K562 (cell line): ENCODE measurements at regions not wholly inside any gene's neighbourhood (a gene's known extent, or its start where the extent isn't known, plus 50 kb on each side); places are given as distances from the start of the nearest gene placed in this dataset.

Experiments used
- ATAC-seq: fragments of 200-7000 bp; cut with Tn5 transposase; 3 replicates; pipeline ENCODE4 v1.9.1; 2020; ENCODE audit warnings: moderate library complexity
- BruUV-seq: library from RNA; stranded (reverse); fragments of 400-500 nt; replicated peaks from 2 replicates; lab custom pipeline; 2021; lab: Mats Ljungman, UMichigan
- CTCF ChIA-PET: fragments of 300-600 bp; formaldehyde crosslinking; extraction: SDS; loops from one replicate; lab custom pipeline; 2021; ENCODE audit warnings: low intra/inter-chr PET ratio; lab: Yijun Ruan, JAX
- POLR2A ChIA-PET: fragments of 300-600, 350-650 bp; sonication (Branson Sonifier 250); formaldehyde crosslinking; extraction: SDS; loops from one replicate; lab custom pipeline; 2021; ENCODE audit warnings: antibody characterized with exemption, inconsistent platforms; lab: Yijun Ruan, JAX
- DNase-seq, 4 experiments: peaks; one replicate each; pipeline versions ENCODE4 v3.0.0 to v3.0.0-alpha.2; 2011 to 2018; ENCODE audit warnings: low spot score in 3 of 4, mixed read lengths in 3 of 4; ENCODE audit errors: extremely low read depth in 1 of 4
- FAIRE-seq: peaks from 2 replicates; lab custom pipeline; 2011; peaks lifted over from hg19 to GRCh38; lab: Jason Lieb, UNC
- H2AFZ ChIP-seq: 2 replicates; pipeline ENCODE4 v1.6.0; 2011; ENCODE audit warnings: low read depth, low read length, control low read depth, inconsistent platforms
- H3K27ac ChIP-seq: fragments of 200-600 bp; 3 replicates; pipeline ENCODE4 v1.8.0; 2011; ENCODE audit warnings: low read depth, mild to moderate bottlenecking, control low read depth, inconsistent platforms, low read length, moderate library complexity, mixed read lengths; ENCODE audit errors: extremely low read depth
- H3K27me3 ChIP-seq, 2 experiments: fragments of 300-600 bp in 1 of 2; 2 replicates in 1 of 2; 3 replicates in 1 of 2; pipeline versions ENCODE4 v1.6.0 to v1.8.0; 2011; ENCODE audit warnings: inconsistent platforms in 2 of 2, low read length in 2 of 2, mild to moderate bottlenecking in 1 of 2, mixed read lengths in 1 of 2, moderate library complexity in 1 of 2; ENCODE audit not compliant: control insufficient read depth in 2 of 2, insufficient read depth in 2 of 2
- H3K36me3 ChIP-seq: fragments of 300-600 bp; 3 replicates; pipeline ENCODE4 v1.8.0; 2011; ENCODE audit warnings: mild to moderate bottlenecking, low read length, inconsistent platforms; ENCODE audit not compliant: control insufficient read depth, insufficient read depth
- H3K4me1 ChIP-seq, 2 experiments: fragments of 200-600 bp in 1 of 2; replicated peaks in 1 of 2; 2 replicates in 1 of 2; 3 replicates in 1 of 2; pipeline versions ENCODE4 v1.5.1 to v1.8.0; 2011; ENCODE audit warnings: inconsistent platforms in 2 of 2, low read length in 2 of 2, mild to moderate bottlenecking in 1 of 2, mixed read lengths in 1 of 2, moderate library complexity in 1 of 2; ENCODE audit not compliant: control insufficient read depth in 2 of 2, insufficient read depth in 2 of 2
- H3K4me2 ChIP-seq: 2 replicates; pipeline ENCODE4 v1.6.1; 2011; ENCODE audit warnings: low read length, control low read depth, inconsistent platforms, mixed read lengths; ENCODE audit not compliant: insufficient read depth
- H3K4me3 ChIP-seq: fragments of 200-600 bp; sonication (generic), shearing (Covaris generic); 2 replicates; pipeline ENCODE4 v1.5.1; 2016; ENCODE audit warnings: control low read depth, inconsistent platforms
- H3K79me2 ChIP-seq: fragments of 200-600 bp; 3 replicates; pipeline ENCODE4 v1.8.0; 2011; ENCODE audit warnings: low read length, inconsistent platforms; ENCODE audit not compliant: control insufficient read depth, insufficient read depth
- H3K9ac ChIP-seq, 2 experiments: 2 replicates each; pipeline versions ENCODE4 v1.6.0 to v1.6.1; 2011; ENCODE audit warnings: low read depth in 2 of 2, low read length in 2 of 2, control low read depth in 1 of 2, inconsistent platforms in 1 of 2, mild to moderate bottlenecking in 1 of 2, mixed read lengths in 1 of 2; ENCODE audit not compliant: insufficient read depth in 1 of 2
- H3K9me1 ChIP-seq: one replicate; pipeline ENCODE4 v1.6.0; 2011; ENCODE audit warnings: inconsistent platforms, mild to moderate bottlenecking, low read length, moderate library complexity; ENCODE audit not compliant: control insufficient read depth, insufficient read depth
- H3K9me3 ChIP-seq: replicated peaks from 2 replicates; pipeline ENCODE4 v1.5.1; 2011; ENCODE audit warnings: low read depth, low read length, inconsistent platforms; ENCODE audit not compliant: control insufficient read depth, insufficient read depth
- H4K20me1 ChIP-seq: replicated peaks from 2 replicates; pipeline ENCODE4 v1.6.1; 2011; ENCODE audit warnings: low read length, inconsistent platforms, mixed read lengths; ENCODE audit not compliant: control insufficient read depth, insufficient read depth
- C11orf30 ChIP-seq: fragments of 450-650 bp; IDR thresholded peaks from 2 replicates; pipeline ENCODE4 v1.6.1; 2016; ENCODE audit warnings: low read depth, mild to moderate bottlenecking
- LARP7 ChIP-seq: fragments of 450-650 bp; IDR thresholded peaks from 2 replicates; pipeline ENCODE4 v1.6.1; 2016
- MAFF ChIP-seq: IDR thresholded peaks from 2 replicates; pipeline ENCODE4 v1.6.1; 2012; ENCODE audit warnings: low read length, improper control_type of control experiment
- MAFG ChIP-seq: fragments of 450-650 bp; conservative IDR thresholded peaks from 2 replicates; pipeline ENCODE4 v1.6.1; 2016; ENCODE audit warnings: missing genetic modification characterization, missing compliant biosample characterization
- MAFK ChIP-seq: IDR thresholded peaks from 2 replicates; pipeline ENCODE4 v1.6.1; 2011; ENCODE audit warnings: low read length, improper control_type of control experiment
- ZNF316 ChIP-seq: fragments of 450-650 bp; IDR thresholded peaks from 2 replicates; pipeline ENCODE4 v1.6.1; 2016
- WGBS: fragments of 100-300 bp; shearing (Covaris generic); methylation state at CpG from one replicate; pipeline ENCODE4 v1.1.6; 2016; ENCODE audit warnings: low coverage, mixed read lengths; ENCODE audit not compliant: insufficient coverage; ENCODE audit errors: missing lambda C conversion rate; 5-methylcytosine and 5-hydroxymethylcytosine counted together
- in situ Hi-C: fragments of 300-500 bp; cut with MboI; formaldehyde crosslinking; loops from 4 replicates; pipeline ENCODE4 v1.15.0; 2018; ENCODE audit warnings: inconsistent platforms, mixed read lengths
- intact Hi-C: fragments of 100-400 bp; cut with micrococcal nuclease; formaldehyde crosslinking; loops from 2 replicates; pipeline ENCODE4 v1.14.2; 2022
- TF ChIP-seq, protein P1 (sequence below): sonication (generic); formaldehyde crosslinking; IDR thresholded peaks from 2 replicates; pipeline ENCODE4 v1.8.1; 2023; ENCODE audit warnings: mild to moderate bottlenecking, missing genetic modification reagents

DNA sequence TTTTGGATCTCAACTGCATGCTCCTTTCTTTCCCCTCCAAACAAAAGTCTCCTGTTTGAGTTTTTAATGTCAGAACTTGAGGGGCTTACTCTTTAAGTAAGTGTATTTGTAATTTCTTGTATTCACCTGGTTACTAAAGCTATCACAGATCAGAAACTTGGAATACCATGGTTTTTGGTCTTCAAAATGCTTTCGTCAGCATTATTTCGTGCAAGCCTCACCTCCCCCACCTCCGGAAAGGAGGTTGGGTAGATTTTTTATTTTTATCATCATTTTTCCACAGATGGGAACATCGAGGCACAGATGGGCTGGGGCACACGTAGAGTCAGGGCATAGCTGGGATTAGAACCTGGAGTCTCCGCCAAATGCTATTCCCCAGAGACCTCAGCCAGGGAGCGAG is 100.7 kb downstream of the IER5 start:
- BruUV-seq: no TSS peak

More for the DNA sequence above, 100.7 kb downstream of the IER5 start:
- Histone ChIP-seq H3K4me1 (peaks cover 0 to 7% of the 10 kb centered on the region in 2 experiments; a peak in 3 of 5 replicates), H3K4me3 (no peak overlapping the region), H3K27me3 (peaks cover 8 to 42% of the 10 kb centered on the region in 2 experiments), H3K9me1 (peaks cover 4% of the 10 kb centered on the region), H3K4me2 (no peak overlapping the region), H2AFZ (no peak overlapping the region), H4K20me1 (peaks cover 7% of the 10 kb centered on the region; the same call in 1 of the 2 replicates), H3K36me3 (no peaks in the 10 kb centered on the region), H3K9ac (peak overlapping the region in 1 of 2 experiments; percentile 73; a peak in 1 of 4 replicates), H3K27ac (no peak overlapping the region), H3K79me2 (no peaks in the 10 kb centered on the region), H3K9me3 (no peaks in the 10 kb centered on the region)
- DNase-seq (no peak), ATAC-seq (no peak), FAIRE-seq (no peak)
- ChIA-PET CTCF (interaction anchor here (0.7 to 8.5 kb wide), 4 partner anchors 30 to 748 kb away, joined by 3 to 127 read pairs (median 3); no protein-coding TSS in a partner anchor), POLR2A (interaction anchor here (0.6 kb wide), 1 partner anchor 439 kb away, joined by 3 read pairs; no protein-coding TSS in a partner anchor)
- WGBS: 36% methylated on average over 7 of the region's 7 CpGs
- intact Hi-C loops (no loop called here), in situ Hi-C loops (loop anchor here (5.0 kb wide), 1 partner anchor 233 kb away; no protein-coding TSS in a partner anchor)
- TF ChIP-seq, protein P1, sequence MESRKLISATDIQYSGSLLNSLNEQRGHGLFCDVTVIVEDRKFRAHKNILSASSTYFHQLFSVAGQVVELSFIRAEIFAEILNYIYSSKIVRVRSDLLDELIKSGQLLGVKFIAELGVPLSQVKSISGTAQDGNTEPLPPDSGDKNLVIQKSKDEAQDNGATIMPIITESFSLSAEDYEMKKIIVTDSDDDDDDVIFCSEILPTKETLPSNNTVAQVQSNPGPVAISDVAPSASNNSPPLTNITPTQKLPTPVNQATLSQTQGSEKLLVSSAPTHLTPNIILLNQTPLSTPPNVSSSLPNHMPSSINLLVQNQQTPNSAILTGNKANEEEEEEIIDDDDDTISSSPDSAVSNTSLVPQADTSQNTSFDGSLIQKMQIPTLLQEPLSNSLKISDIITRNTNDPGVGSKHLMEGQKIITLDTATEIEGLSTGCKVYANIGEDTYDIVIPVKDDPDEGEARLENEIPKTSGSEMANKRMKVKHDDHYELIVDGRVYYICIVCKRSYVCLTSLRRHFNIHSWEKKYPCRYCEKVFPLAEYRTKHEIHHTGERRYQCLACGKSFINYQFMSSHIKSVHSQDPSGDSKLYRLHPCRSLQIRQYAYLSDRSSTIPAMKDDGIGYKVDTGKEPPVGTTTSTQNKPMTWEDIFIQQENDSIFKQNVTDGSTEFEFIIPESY (CRISPR knock-in tag): no peak
- TF ChIP-seq C11orf30 (peak; percentile 83), MAFF (peak; percentile 95), LARP7 (no peak), MAFK (peak; percentile 92), ZNF316 (peak; percentile 94), MAFG (tag) (peak; percentile 86)
